ENCODE measurements at regions not wholly inside any gene's neighbourhood (a gene's known extent, or its start where the extent isn't known, plus 50 kb on each side); places are given as distances from the start of the nearest gene placed in this dataset.
"Not testable (repeated sequence)": the region's sequence is repeated elsewhere in the genome, so short reads cannot be mapped to it uniquely, and the experiment has no call there.

DNA sequence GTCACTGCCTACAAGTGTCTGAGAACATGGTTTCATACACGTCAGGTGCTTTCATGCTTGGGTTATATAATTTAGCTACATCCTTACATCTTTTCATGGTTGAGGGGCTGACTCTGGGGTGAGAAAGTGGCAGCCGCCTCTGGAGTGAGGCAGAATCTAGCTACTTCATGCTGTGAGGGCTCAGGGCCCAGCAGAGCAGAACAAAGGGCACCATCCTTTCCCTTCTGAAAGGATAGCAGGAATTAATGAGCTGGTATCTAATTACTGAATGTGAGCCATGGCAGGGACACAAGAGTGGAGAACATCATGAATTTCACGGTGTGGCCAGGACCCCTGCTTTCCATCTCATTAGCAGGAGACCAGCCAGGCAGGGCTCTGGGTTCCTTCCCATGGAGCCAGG, 217.0 kb downstream of the ATP6V0E2 start:
- not testable (repeated sequence) for H3K9me3 ChIP-seq (ENCODE audit: insufficient read depth, low read length); H3K4me3 ChIP-seq (ENCODE audit: insufficient read length, low read depth); H3K27me3 ChIP-seq (ENCODE audit: insufficient read depth, insufficient read length); H3K9ac ChIP-seq (ENCODE audit: insufficient read length, low read depth); H3K36me3 ChIP-seq (ENCODE audit: insufficient read depth, insufficient read length, low read length); DNase-seq (ENCODE audit: low read depth, low spot score); H3K4me1 ChIP-seq (ENCODE audit: insufficient read depth, insufficient read length)

DNA sequence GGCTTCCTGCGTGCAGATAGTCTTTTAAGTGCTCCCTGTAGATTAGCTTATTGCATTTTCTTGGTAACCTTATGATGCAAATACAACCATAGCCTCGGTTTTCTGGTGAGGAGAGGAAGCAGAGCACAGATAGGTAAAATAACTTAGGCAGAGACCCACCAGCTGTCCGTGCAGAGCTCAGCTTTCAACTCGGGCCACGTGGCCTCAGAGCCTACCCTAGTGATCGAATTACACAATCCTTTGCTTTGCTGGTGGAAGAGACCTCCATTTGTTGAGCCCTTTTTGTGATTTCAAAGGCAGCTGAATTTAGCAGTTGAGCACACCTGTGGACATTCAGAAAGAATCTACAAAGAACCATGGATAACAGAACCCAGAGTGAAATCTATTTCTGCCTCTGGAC, 220.1 kb downstream of the ATP6V0E2 start:
- not testable (repeated sequence) for H3K36me3 ChIP-seq (ENCODE audit: insufficient read depth, insufficient read length, low read length); H3K9me3 ChIP-seq (ENCODE audit: insufficient read depth, low read length); H3K9ac ChIP-seq (ENCODE audit: insufficient read length, low read depth); DNase-seq (ENCODE audit: low read depth, low spot score); H3K4me1 ChIP-seq (ENCODE audit: insufficient read depth, insufficient read length); H3K4me3 ChIP-seq (ENCODE audit: insufficient read length, low read depth); H3K27me3 ChIP-seq (ENCODE audit: insufficient read depth, insufficient read length)

DNA sequence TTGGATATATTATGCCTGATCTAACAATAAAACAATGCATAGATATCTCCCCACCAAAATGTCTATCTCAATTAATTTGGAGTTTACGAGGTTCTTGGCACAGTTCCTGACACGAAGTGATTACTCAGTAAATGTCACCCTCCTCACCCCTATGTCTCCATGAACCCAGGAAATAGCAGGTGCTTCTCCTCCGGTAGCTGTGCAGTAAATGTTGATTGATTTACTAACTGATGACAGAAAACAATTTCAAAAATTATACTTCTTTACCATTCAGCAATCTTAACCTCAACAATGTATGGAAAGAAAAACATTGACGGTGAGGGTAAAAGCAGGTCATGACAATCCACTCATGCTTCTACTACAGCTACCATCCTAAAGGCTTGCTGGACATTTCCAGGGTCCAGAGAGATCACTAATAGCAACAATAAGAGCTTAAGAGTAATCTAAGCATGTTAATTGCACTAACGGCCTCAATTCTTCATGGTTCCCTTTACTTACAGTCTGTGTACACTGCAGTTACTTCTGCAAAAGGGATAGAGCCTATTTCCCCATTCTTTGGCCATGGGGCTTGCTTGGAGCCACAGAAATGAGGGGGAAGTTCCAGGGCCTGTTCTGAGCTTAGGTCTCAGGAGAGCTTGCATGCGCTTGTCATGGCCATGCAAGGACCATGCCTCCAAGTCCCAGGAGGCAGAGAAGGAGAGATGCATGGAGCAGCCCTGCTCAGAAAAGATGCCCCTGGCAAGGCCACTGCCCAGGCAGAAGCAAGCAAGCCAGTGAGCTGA, 222.6 kb downstream of the ATP6V0E2 start:
- not testable (repeated sequence) for DNase-seq (ENCODE audit: low read depth, low spot score)

DNA sequence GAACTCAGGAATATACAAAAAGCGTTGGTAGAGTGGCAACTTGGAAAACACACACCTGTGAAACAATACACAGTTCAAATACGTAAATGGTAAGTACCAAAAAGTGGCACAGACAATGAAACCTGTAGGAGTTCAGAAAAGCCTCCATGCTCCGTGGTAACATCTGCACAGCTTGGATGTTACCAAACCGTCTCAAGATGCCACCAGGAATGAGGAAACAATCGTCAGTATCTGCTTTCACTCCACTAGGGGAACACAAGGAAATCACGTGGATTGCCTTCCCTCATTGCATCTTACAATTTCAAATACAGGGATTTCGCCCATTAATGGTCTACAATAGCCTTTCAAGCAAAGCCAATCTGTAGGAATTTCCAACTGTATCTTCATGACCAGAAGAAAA, 224.6 kb upstream of the LRRC61 start:
- H3K9ac ChIP-seq (ENCODE audit: insufficient read length, low read depth); H3K4me1 ChIP-seq (ENCODE audit: insufficient read depth, insufficient read length); H3K9me3 ChIP-seq (ENCODE audit: insufficient read depth, low read length); H3K36me3 ChIP-seq (ENCODE audit: insufficient read depth, insufficient read length, low read length); H3K27me3 ChIP-seq (ENCODE audit: insufficient read depth, insufficient read length); DNase-seq (ENCODE audit: low read depth, low spot score); H3K4me3 ChIP-seq (ENCODE audit: insufficient read length, low read depth): not testable (repeated sequence)

More for the DNA sequence above, 222.6 kb downstream of the ATP6V0E2 start:
- not testable (repeated sequence) for H3K4me1 ChIP-seq (ENCODE audit: insufficient read depth, insufficient read length); H3K9me3 ChIP-seq (ENCODE audit: insufficient read depth, low read length); H3K36me3 ChIP-seq (ENCODE audit: insufficient read depth, insufficient read length, low read length); H3K9ac ChIP-seq (ENCODE audit: insufficient read length, low read depth); H3K4me3 ChIP-seq (ENCODE audit: insufficient read length, low read depth); H3K27me3 ChIP-seq (ENCODE audit: insufficient read depth, insufficient read length)

DNA sequence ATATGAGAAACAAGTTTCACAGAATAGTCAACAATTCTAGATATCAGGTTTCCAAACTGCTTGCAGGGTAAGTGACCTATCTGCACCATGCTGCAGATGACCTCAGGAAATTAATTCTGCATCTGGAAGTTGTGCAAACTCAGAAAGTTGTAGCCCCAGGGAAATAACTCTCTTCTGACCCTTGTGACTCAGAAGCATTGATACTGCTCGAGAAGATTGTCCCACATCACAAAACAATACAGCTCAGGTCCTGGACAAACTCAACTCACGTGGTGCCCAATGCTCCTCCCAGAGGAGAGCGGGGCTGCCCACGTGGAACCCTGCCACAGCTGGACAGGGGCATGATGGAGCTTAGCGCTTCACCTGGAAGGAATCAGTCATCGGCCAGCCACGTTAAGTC, 221.9 kb upstream of the LRRC61 start:
- H3K9ac ChIP-seq (ENCODE audit: insufficient read length, low read depth); H3K27me3 ChIP-seq (ENCODE audit: insufficient read depth, insufficient read length); DNase-seq (ENCODE audit: low read depth, low spot score); H3K36me3 ChIP-seq (ENCODE audit: insufficient read depth, insufficient read length, low read length); H3K4me3 ChIP-seq (ENCODE audit: insufficient read length, low read depth); H3K9me3 ChIP-seq (ENCODE audit: insufficient read depth, low read length); H3K4me1 ChIP-seq (ENCODE audit: insufficient read depth, insufficient read length): not testable (repeated sequence)

DNA sequence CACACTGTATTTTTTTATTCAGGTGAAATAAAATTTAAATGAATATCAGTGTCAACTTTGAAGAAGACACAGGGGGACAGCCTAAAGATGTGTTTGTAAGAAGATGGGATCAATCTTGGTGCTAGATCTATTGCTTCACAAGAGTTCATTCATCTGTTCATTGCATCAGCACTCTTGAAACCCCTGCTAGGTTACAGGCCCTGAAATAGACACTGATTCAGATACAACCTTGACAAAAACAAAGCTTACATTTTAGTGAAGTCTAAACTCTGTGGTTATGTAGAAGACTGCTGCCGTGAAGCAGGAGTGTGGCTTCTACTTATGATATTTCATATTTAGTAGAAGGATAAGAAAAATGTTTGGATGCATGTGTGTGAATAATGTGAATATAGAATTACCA, 215.9 kb upstream of the LRRC61 start:
- not testable (repeated sequence) for DNase-seq (ENCODE audit: low read depth, low spot score); H3K9me3 ChIP-seq (ENCODE audit: insufficient read depth, low read length); H3K4me3 ChIP-seq (ENCODE audit: insufficient read length, low read depth); H3K36me3 ChIP-seq (ENCODE audit: insufficient read depth, insufficient read length, low read length); H3K4me1 ChIP-seq (ENCODE audit: insufficient read depth, insufficient read length); H3K27me3 ChIP-seq (ENCODE audit: insufficient read depth, insufficient read length); H3K9ac ChIP-seq (ENCODE audit: insufficient read length, low read depth)

DNA sequence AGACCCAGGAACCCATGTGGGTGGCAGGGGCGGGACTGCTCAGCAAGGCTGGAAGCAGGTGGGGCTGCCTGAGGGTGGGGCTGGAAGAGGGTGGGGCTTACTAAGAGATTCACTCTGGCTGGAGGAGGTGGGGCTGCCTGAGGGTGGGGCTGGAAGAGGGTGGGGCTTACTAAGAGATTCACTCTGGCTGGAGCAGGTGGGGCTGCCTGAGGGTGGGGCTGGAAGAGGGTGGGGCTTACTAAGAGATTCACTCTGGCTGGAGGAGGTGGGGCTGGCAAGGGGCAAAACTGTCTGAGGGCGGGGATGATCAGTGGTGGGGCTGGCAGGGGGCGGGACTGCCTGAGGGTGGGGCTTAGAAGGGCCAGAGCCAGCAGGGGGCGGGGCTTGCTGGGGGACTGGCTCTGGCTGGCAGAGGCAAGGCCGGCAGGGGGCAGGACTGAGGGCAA, 212.8 kb upstream of the LRRC61 start:
- not testable (repeated sequence) for H3K9ac ChIP-seq (ENCODE audit: insufficient read length, low read depth); H3K4me3 ChIP-seq (ENCODE audit: insufficient read length, low read depth); H3K9me3 ChIP-seq (ENCODE audit: insufficient read depth, low read length); H3K4me1 ChIP-seq (ENCODE audit: insufficient read depth, insufficient read length); H3K27me3 ChIP-seq (ENCODE audit: insufficient read depth, insufficient read length); H3K36me3 ChIP-seq (ENCODE audit: insufficient read depth, insufficient read length, low read length)
- DNase-seq (ENCODE audit: low read depth, low spot score): peak; percentile 23

DNA sequence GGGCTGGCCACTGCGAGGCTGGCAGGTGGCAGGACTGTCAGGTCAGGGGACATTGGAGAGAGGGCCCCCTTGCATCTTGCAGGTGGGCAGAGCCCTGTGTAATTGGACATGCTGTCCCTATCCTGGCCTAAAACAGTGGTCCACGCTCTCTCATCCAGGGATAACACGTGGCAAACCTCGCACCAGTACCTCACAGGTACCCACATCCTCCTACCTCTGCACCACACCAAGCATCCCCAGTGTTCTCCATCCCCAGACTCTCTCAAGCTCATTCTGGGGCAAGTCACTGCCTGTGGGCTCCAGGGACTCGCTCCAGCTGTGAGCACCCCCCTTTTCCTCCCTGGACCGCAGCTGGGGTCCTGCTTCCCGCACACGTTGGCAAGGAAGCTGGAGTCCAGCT, 212.3 kb upstream of the LRRC61 start:
- not testable (repeated sequence) for H3K27me3 ChIP-seq (ENCODE audit: insufficient read depth, insufficient read length); H3K4me3 ChIP-seq (ENCODE audit: insufficient read length, low read depth); H3K9me3 ChIP-seq (ENCODE audit: insufficient read depth, low read length); H3K9ac ChIP-seq (ENCODE audit: insufficient read length, low read depth); H3K4me1 ChIP-seq (ENCODE audit: insufficient read depth, insufficient read length); DNase-seq (ENCODE audit: low read depth, low spot score); H3K36me3 ChIP-seq (ENCODE audit: insufficient read depth, insufficient read length, low read length)

DNA sequence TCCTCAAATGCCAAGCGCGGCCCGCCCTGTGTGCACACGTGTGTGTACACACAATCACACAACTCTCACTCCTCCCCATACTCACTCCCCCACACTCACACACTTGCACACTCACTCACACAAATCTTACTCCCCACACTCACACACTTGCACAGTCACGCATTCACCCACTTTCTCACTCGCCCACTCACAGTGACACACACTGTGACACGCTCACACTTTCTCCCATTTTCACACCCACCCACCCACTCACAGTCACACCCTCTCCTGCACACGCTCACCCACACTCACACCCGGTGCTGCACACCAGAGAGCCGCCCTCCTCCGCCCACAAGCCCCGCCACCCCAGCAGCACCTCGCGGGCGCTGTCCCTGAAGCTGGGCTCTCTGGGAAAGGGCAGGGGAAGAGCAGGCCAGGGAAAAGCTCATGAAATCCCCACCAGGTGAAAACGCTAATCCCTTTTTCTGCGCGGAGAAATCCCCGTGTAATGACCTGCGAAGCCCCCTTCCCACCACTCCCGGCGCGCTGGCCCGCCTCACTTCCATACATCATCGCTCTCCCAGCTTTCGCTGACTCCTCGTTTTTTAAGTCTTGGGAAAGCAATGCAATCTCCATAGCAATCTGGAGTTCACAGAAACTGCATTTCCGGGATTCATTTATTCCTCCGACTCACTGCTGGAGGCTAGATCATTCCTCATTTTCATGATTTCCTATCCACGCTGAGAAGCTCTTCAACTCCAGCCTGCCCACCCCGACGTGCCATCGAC, 211.6 kb upstream of the LRRC61 start:
- H3K9ac ChIP-seq (ENCODE audit: insufficient read length, low read depth); H3K36me3 ChIP-seq (ENCODE audit: insufficient read depth, insufficient read length, low read length); H3K27me3 ChIP-seq (ENCODE audit: insufficient read depth, insufficient read length); H3K4me1 ChIP-seq (ENCODE audit: insufficient read depth, insufficient read length); DNase-seq (ENCODE audit: low read depth, low spot score); H3K4me3 ChIP-seq (ENCODE audit: insufficient read length, low read depth); H3K9me3 ChIP-seq (ENCODE audit: insufficient read depth, low read length): not testable (repeated sequence)

DNA sequence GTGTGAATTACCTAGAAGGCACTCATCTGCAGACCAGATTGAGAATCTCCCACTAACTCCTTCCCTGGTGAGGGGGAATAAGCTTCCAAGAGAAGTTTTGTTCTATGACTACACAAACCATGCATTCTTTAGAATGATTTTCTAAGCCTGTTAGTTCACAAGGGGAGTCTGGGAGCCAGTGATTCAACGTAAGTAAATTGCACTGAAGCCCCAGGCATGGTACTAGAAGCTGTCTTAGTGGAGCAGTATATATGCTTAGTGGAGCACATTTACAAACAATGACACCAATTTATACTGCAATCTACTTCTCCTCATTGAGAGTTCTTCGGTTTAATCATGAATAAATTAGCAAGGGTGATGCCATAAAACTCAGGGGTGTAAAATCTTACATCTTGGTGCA, 209.9 kb upstream of the LRRC61 start:
- H3K27me3 ChIP-seq (ENCODE audit: insufficient read depth, insufficient read length); H3K4me3 ChIP-seq (ENCODE audit: insufficient read length, low read depth): not testable (repeated sequence)

DNA sequence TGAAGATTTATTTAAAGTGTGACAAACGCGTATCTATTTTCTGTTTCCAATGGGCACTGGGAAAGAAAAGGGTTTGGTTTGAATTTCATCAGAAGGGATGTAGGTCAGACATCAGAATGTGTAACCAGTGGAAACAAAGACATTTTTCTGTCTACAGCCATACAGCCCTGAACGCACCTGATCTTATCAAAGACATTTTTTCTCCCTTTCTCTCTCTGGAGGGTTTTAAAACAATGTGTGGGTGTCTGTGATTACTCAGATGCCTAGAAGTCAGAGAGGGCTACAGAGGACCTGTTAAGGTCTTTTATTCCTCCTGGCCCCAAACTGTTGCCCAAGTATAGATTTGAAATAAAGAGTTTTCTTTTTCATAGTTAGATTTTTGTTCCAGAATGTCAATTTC, 208.6 kb upstream of the LRRC61 start:
- not testable (repeated sequence) for DNase-seq (ENCODE audit: low read depth, low spot score); H3K36me3 ChIP-seq (ENCODE audit: insufficient read depth, insufficient read length, low read length); H3K4me1 ChIP-seq (ENCODE audit: insufficient read depth, insufficient read length); H3K27me3 ChIP-seq (ENCODE audit: insufficient read depth, insufficient read length); H3K4me3 ChIP-seq (ENCODE audit: insufficient read length, low read depth); H3K9me3 ChIP-seq (ENCODE audit: insufficient read depth, low read length); H3K9ac ChIP-seq (ENCODE audit: insufficient read length, low read depth)

More for the DNA sequence above, 209.9 kb upstream of the LRRC61 start:
- not testable (repeated sequence) for H3K4me1 ChIP-seq (ENCODE audit: insufficient read depth, insufficient read length); H3K9ac ChIP-seq (ENCODE audit: insufficient read length, low read depth); DNase-seq (ENCODE audit: low read depth, low spot score); H3K36me3 ChIP-seq (ENCODE audit: insufficient read depth, insufficient read length, low read length); H3K9me3 ChIP-seq (ENCODE audit: insufficient read depth, low read length)

DNA sequence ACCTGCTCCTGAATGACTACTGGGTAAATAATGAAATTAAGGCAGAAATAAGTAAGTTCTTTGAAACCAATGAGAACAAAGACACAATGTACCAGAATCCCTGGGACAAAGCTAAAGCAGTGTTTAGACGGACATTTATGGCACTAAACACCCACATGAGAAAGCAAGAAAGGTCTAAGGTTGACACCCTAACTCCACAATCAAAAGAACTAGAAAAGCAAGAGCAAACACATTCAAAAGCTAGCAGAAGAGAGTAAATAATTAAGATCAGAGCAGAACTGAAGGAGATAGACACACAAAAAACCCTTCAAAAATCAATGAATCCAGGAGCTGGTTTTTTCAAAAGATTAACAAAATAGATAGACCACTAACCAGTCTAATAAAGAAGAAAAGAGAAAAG, 203.2 kb upstream of the LRRC61 start:
- not testable (repeated sequence) for H3K27me3 ChIP-seq (ENCODE audit: insufficient read depth, insufficient read length); H3K4me1 ChIP-seq (ENCODE audit: insufficient read depth, insufficient read length); H3K36me3 ChIP-seq (ENCODE audit: insufficient read depth, insufficient read length, low read length); H3K9ac ChIP-seq (ENCODE audit: insufficient read length, low read depth); H3K4me3 ChIP-seq (ENCODE audit: insufficient read length, low read depth); DNase-seq (ENCODE audit: low read depth, low spot score); H3K9me3 ChIP-seq (ENCODE audit: insufficient read depth, low read length)
